Fibroblast of lung (primary cell): ENCODE measurements at regions not wholly inside any gene's neighbourhood (a gene's known extent, or its start where the extent isn't known, plus 50 kb on each side); places are given as distances from the start of the nearest gene placed in this dataset.

Source experiments
- CTCF ChIP-seq, 2 donors: IDR thresholded peaks in 1 of 2; conservative IDR thresholded peaks in 1 of 2; 1 replicate in 1 of 2; 2 replicates in 1 of 2; pipeline ENCODE4 v1.5.1; 2011 to 2012; ENCODE audit warnings: low read length in 2 of 2, control low read depth in 1 of 2, inconsistent platforms in 1 of 2, low read depth in 1 of 2, mild to moderate bottlenecking in 1 of 2
- EZH2 ChIP-seq: IDR thresholded peaks from 2 replicates; pipeline ENCODE4 v1.5.1; 2012; ENCODE audit warnings: low read length, control low read depth, mild to moderate bottlenecking; ENCODE audit errors: missing control alignments

- TF ChIP-seq CTCF (conservative IDR thresholded peaks at IDR 0.05 in 1 of 2, IDR thresholded peaks at IDR 0.05 in 1 of 2; ENCODE audit: low read depth in 1 of 2, low read length in 2 of 2) = no peak
- no peak for TF ChIP-seq EZH2
These were observed 1025.2 kb downstream of the CDH11 start for GRCh38 chr16:64096689-64097088.
